ENCODE measurements at regions not wholly inside any gene's neighbourhood (a gene's known extent, or its start where the extent isn't known, plus 50 kb on each side); places are given as distances from the start of the nearest gene placed in this dataset.
A peak's percentile ranks its signal among the peaks of the same experiment; 100 is the strongest.

- DNase-seq: no peak
Observed at GRCh38 chr12:77345336-77345735, 280.0 kb upstream of the E2F7 start.

- DNase-seq: no peak
Observed at GRCh38 chr12:77344651-77345050, 279.3 kb upstream of the E2F7 start.

GRCh38 chr12:77343291-77343690 lies 277.9 kb upstream of the E2F7 start:
- no peak for DNase-seq

- DNase-seq: no peak
Observed at GRCh38 chr12:77342253-77342652, 276.9 kb upstream of the E2F7 start.

GRCh38 chr12:77339610-77340009 lies 274.2 kb upstream of the E2F7 start:
- DNase-seq: no peak

GRCh38 chr12:77337362-77337761 lies 272.0 kb upstream of the E2F7 start:
- no peak for DNase-seq

GRCh38 chr12:77334806-77335205 lies 269.4 kb upstream of the E2F7 start:
- DNase-seq: no peak

- no peak for DNase-seq
Observed at GRCh38 chr12:77328326-77328725, 263.0 kb upstream of the E2F7 start.

- DNase-seq: peak; percentile 48
Observed at GRCh38 chr12:77325511-77326236, 260.3 kb upstream of the E2F7 start.

- DNase-seq: peak; percentile 52
Observed at GRCh38 chr12:77324763-77325468, 259.5 kb upstream of the E2F7 start.

- DNase-seq: no peak
Observed at GRCh38 chr12:77324416-77324762, 259.0 kb upstream of the E2F7 start.

GRCh38 chr12:77323788-77324415 lies 258.5 kb upstream of the E2F7 start:
- DNase-seq: no peak

GRCh38 chr12:77319166-77319565 lies 253.8 kb upstream of the E2F7 start:
- no peak for DNase-seq

GRCh38 chr12:77315407-77315806 lies 250.0 kb upstream of the E2F7 start:
- no peak for DNase-seq

- no peak for DNase-seq
Observed at GRCh38 chr12:77314378-77315052, 249.1 kb upstream of the E2F7 start.

GRCh38 chr12:77308056-77308455 lies 242.7 kb upstream of the E2F7 start:
- DNase-seq: no peak

- no peak for DNase-seq
Observed at GRCh38 chr12:77300811-77301210, 235.4 kb upstream of the E2F7 start.

- DNase-seq: peak; percentile 13
Observed at GRCh38 chr12:77299910-77300669, 234.7 kb upstream of the E2F7 start.

- no peak for DNase-seq
Observed at GRCh38 chr12:77299001-77299400, 233.6 kb upstream of the E2F7 start.

- DNase-seq: no peak
Observed at GRCh38 chr12:77294016-77294415, 228.6 kb upstream of the E2F7 start.

GRCh38 chr12:77274926-77275325 lies 209.6 kb upstream of the E2F7 start:
- DNase-seq: no peak

- DNase-seq: no peak
Observed at GRCh38 chr12:77273898-77274297, 208.5 kb upstream of the E2F7 start.

- no peak for DNase-seq
Observed at GRCh38 chr12:77256956-77257355, 191.6 kb upstream of the E2F7 start.

All from DMS79 treated with DMSO at 0.1 percent for 48 hours (cell line).